ENCODE measurements at regions not wholly inside any gene's neighbourhood (a gene's known extent, or its start where the extent isn't known, plus 50 kb on each side); places are given as distances from the start of the nearest gene placed in this dataset.

DNA sequence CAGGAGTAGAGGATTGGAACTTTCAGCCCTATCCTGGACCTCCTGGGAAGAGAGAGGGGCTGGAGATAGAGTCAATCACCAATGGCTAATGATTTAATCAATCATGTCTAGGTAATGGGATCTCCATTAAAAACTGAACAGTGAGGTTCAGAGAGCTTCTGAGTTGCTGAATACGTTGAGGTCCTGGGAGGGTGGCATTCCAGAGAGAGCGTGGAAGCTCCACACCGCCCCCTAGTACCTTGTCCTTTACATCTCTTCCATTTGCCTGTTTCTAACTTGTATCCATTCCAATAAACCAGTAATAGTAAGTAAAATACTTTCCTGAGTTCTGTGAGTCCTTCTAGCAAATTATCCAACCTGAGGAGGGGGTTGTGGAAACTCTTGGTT is 101.7 kb downstream of the B3GNT2 start:
- DNase-seq: no peak

DNA sequence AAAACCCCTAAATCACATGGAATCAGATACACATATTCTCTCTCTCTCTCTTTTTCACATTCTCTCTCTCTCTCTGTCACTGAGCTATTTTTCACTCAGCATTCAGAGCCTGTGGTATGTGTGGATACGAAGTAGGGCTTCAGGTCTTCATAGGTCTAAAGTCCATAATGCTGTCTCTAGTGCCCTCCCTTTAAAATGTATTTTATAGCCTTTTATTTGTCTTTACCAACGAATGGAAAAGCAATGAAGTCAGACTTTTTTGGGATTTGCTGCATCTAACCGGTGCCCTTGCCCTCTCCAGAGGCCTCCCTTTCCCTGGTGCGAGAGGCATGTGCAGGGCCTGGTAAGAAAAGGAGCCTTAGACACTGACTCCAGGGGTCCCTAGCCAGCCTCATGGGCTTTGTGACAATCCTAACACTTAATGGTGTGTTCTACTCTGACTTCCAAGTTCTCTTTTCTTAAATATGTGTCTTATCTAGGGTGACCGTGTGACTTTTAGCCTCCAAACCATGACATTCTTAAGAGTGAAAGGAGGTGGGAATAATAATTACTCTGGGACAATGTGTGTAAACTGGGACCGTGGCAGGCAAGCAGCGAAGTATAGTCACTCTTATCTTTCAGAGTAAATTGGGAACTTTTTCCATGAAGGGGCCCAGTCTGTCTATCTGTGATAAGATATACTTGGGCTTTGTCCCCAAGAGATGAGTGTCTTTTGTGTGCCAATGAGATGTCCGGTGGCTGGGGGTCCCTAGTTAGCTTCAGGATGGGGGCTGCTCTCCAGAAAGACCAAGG is 101.1 kb downstream of the B3GNT2 start:
- no peak for DNase-seq

DNA sequence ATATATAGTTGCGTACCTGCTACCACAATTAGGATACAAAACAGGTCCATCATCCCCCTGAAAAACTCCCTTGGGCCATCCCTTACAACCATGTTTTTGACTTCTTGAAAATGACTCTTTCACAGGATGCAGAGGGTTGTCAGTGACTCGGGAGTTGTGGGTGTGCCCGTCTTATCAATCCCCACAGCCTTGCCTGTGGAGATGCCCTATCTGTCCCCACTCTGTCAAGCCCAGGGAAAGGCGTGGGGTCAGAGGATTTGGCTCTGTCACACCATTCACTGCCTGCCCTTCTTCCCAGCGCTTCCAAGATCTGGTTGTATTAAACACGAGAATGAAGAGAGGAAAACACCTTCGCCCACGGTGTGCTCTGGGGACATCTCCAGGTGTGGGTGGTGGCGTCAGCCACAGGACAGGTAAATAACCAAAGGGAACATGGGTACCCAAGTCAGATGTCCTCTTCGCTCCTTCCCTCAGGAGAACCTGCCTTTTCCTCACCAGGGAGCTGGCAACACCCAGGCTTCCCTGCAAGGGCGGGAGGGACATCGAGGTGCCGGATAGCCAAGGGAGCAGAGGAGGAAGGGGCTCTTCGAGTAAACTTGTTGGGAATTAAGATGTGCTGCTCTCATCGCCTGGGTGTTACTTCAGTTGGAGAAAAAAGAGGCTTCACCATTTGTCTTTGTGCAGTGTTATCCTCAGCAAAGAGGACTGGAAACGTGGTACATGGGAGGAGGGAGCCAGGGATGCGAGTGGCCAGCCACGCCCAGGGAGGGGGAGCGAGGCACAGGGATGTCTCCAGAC is 100.3 kb downstream of the B3GNT2 start:
- no peak for DNase-seq

DNA sequence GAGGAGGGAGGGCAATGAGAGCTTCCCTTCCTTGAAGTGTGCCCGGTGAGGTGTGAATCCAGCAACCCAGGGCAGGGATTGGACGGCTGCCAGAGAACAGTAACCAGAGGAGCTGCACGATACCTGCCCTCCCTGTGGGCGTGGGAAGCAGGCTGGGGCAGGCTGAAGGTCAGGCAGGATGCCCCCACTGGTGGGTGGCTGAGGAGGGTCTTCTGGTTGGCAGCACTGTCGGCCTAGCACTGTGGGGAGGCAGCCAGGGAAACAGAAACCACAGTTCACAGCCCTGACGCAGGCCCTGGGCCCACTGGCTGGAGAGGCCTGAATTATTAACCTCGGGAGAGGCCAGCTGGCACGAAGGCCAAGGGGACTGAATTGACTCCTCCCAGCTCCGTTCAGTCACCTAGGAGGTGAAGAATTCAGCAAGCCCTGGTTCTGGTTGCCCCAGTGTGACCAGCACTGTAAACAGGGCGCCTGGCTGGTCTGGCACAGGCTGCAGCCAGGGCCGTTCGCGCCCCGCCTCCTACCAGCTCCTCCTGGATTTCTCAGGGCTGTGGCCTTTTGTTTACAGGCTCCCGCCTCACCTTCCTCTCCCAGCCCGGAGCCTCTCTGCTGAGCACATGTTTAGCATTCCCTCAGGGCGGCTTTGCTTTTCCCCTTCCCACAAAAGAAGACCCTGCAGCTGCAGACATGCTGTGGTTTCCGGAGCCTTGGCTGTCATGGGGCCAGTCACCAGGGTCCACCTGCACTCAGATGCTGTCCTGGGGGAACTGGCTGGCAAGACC is 97.8 kb downstream of the B3GNT2 start:
- no peak for DNase-seq

DNA sequence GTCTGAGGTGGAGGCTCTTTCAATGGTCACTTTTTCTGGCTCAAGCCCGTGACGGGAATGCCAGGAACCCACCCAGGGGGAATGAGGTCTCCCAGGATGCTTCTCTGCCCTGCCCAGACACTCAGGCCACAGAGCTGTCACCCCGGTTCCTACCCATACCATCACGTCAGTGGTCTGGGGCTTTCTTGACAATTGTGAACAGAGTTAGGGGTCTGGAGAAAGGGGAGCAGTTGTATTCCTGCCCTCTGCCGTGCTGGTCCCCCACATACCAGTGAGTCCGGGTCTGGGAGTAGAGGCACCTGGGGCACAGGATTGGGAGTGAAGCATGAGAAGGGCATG is 97.2 kb downstream of the B3GNT2 start:
- DNase-seq: no peak

DNA sequence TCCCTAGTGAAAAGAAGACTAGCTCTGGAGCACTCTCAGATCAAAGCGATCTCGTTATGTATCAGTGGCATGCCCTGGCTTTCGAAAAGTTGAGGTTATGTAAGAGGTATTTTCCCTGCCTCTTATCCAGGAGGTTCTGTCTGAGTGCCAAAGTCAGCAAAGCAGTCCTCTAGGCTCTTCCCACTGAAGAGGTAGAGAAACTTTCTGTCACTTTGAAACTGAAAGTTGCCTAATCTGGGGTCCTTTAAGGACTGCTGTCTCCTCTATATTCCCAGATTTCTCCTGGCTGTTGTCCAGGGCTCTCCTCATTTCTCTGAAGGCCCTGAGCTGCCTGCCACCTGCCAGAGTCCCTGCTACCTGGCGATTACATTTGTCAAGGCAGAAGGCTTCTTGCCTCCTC is 96.3 kb downstream of the B3GNT2 start:
- peak; percentile 22 for DNase-seq

GRCh38 chr2:62291517-62292137 is 95.7 kb downstream of the B3GNT2 start:
- no peak for DNase-seq

GRCh38 chr2:62291052-62291451 is 95.1 kb downstream of the B3GNT2 start:
- no peak for DNase-seq

- peak; percentile 41 for DNase-seq
Observed at GRCh38 chr2:62287899-62288880, 92.3 kb downstream of the B3GNT2 start.

DNA sequence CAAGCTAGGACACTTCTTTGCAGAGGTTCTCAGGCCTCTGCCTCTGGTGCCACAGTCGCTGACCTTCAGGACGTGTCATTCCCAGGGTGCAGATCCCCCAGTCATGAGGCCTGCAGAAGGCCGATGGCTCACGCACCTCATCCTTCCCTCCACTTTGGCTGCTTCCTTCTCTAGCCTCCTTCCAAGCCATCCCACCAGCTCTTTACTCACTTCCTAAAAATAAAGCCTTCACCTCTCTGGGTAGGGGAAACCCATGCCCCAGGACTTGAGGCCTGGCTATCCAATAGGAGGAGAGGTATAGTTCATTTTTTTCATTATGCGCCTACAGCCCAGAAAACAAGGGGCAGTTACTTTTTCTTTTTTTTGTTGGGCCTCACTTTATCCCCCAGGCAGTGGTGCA is 91.4 kb downstream of the B3GNT2 start:
- no peak for DNase-seq

DNA sequence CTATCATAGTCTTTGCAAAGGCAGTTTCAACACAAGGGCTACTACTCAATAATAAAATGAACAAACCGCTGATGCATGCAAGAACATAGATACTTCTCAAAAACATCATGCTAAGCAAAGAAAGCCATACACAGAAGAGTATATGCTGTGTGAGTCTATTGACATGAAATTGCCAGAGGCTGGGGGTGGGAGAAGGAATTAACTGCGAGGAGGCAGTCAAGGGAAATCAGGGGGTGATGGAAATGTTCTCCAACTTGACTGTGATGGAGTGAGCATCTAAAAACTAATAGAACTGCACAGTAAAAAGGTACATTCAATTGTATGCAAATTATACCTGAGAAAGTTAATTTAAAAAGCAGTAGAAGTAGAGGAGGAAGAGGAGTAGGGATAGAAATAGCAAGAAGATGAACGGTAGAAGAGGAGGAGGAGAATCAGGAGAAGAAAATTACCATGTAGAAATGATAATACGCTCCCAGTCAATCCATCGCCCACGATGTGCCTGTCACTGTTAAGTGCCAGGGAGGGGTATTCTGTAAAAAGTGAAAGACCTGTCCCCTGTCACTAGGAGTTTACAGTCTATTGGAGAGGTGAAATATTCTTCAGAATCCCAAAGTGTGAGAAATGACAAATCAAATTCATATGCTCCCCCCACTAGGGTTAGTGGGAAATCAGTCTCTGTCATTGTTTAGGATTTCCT is 90.3 kb downstream of the B3GNT2 start:
- DNase-seq: no peak

DNA sequence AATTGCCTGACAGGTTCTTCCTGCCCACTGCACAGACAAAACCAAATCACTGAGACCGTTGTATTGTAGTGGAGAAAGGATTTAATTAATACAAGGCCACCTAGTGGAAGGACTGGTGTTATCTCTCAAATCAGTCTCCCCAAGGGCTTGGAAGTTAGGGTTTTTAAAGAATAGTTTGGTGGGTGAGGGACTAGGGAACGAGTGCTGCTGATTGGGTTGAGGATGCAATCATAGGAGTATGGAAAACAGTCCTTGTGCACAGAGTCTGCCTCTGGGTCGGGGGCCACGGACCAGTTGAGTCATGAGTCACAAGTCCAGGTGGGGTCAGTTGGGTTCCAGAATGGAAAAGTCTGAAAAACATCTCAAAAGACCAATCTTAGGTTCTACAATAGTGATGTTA is 89.1 kb downstream of the B3GNT2 start:
- DNase-seq: no peak

- DNase-seq: no peak
Observed at GRCh38 chr2:62284471-62284870, 88.6 kb downstream of the B3GNT2 start.

- DNase-seq: no peak
Observed at GRCh38 chr2:62283147-62283546, 87.2 kb downstream of the B3GNT2 start.

DNA sequence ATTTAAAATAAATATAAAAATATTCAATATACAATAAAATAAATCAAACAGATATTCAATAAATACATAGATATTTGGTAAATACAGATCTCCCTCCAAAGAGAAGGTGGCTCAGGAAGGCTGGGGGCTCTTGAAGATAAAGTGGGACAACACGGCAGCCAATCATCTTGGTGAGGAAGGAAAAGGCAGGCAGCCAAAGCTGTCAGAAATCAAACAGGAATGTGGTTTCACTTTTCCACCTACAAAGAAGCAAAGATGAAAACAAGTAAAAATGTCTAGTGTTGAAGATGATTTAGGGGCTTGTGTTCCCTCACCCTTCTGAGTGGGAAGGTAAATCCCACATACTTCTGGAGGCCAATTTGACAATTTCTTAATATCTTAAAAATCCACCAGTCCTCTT is 85.7 kb downstream of the B3GNT2 start:
- DNase-seq: no peak

GRCh38 chr2:62277688-62278087 is 81.8 kb downstream of the B3GNT2 start:
- DNase-seq: no peak
